ENCODE measurements at regions not wholly inside any gene's neighbourhood (a gene's known extent, or its start where the extent isn't known, plus 50 kb on each side); places are given as distances from the start of the nearest gene placed in this dataset.

DNA sequence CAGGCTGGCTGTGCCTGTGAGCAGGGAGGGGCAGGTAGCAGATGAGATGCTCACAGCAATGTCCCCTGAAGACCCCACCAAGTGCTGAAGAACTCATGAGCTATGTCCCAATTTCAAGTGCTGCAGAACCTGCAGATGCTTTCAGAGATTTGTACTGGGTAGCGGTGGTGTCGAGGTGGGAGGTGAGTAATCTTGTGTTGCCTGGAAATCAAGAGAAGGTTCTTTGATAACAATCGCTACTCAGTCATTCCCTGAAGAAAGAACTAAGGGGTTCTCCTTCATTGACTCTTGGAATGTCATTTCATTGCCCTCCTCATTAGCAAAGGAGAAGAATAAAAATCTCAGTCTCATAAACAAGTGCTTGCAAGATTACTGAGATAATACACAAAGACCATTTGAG lies 246.4 kb downstream of the EMX2 start:
- H2AFZ ChIP-seq (ENCODE audit: low read length), result no peak overlapping the region
- DNase-seq (ENCODE audit: low spot score), result no peak
- H3K4me2 ChIP-seq (ENCODE audit: low read length), result no peak overlapping the region
- no peaks in the 10 kb centered on the region for H3K4me1 ChIP-seq (ENCODE audit: insufficient read depth, low read length, poor library complexity, severe bottlenecking)
- intact Hi-C loops (cut with micrococcal nuclease; ENCODE audit: unreplicated experiment), result no loop called here
- CTCF ChIA-PET (ENCODE audit: unreplicated experiment), result no interaction called here
- H4K20me1 ChIP-seq (ENCODE audit: insufficient read depth, low read length), result no peaks in the 10 kb centered on the region
- H3K79me2 ChIP-seq (ENCODE audit: insufficient read depth, low read depth, low read length), result no peaks in the 10 kb centered on the region
- POLR2A ChIA-PET, result no interaction called here
- no peak overlapping the region for H3K4me3 ChIP-seq (ENCODE audit: low read depth, low read length, poor library complexity, severe bottlenecking)
- no peaks in the 10 kb centered on the region for H3K9me2 ChIP-seq (ENCODE audit: insufficient read depth, low read length)
- H3K36me3 ChIP-seq (ENCODE audit: insufficient read depth, low read length), result no peaks in the 10 kb centered on the region
- BruUV-seq (replicated peaks), result no TSS peak
- no peak overlapping the region for H3K27ac ChIP-seq (ENCODE audit: low read depth, low read length, poor library complexity, severe bottlenecking)
- TF ChIP-seq EZH2phosphoT487 (IDR thresholded peaks at IDR 0.05; ENCODE audit: borderline replicate concordance, low read depth, low read length), result no peak
- TF ChIP-seq, protein P1, sequence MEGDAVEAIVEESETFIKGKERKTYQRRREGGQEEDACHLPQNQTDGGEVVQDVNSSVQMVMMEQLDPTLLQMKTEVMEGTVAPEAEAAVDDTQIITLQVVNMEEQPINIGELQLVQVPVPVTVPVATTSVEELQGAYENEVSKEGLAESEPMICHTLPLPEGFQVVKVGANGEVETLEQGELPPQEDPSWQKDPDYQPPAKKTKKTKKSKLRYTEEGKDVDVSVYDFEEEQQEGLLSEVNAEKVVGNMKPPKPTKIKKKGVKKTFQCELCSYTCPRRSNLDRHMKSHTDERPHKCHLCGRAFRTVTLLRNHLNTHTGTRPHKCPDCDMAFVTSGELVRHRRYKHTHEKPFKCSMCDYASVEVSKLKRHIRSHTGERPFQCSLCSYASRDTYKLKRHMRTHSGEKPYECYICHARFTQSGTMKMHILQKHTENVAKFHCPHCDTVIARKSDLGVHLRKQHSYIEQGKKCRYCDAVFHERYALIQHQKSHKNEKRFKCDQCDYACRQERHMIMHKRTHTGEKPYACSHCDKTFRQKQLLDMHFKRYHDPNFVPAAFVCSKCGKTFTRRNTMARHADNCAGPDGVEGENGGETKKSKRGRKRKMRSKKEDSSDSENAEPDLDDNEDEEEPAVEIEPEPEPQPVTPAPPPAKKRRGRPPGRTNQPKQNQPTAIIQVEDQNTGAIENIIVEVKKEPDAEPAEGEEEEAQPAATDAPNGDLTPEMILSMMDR (conservative IDR thresholded peaks at IDR 0.05; ENCODE audit: low read length), result no peak
- no peaks in the 10 kb centered on the region for H3K9me3 ChIP-seq (ENCODE audit: low read length)

DNA sequence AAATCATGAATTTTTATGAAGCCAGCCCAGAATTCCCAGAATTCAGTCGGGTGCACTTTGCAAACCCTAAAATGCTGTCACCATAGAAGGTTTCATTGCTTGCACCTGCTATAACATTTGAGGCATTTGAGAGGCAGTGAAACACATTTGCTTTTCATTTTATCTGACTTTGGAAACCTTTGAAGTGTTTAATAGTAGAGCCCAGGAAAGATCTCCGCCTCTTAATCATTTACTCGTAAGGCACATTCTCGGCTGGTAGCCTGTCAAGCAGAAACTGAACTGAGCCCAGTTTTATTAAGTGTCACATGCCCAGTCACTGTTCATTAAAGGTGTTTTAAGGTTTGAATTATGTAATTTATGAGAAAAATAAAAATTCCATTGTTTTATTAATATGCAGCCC lies 247.6 kb downstream of the EMX2 start:
- ChIA-PET CTCF (ENCODE audit: unreplicated experiment) (no interaction called here), POLR2A (no interaction called here)
- BruUV-seq (replicated peaks), result no TSS peak
- H3K4me3 ChIP-seq (ENCODE audit: low read depth, low read length, poor library complexity, severe bottlenecking), result no peak overlapping the region
- no peaks in the 10 kb centered on the region for H3K36me3 ChIP-seq (ENCODE audit: insufficient read depth, low read length)
- H4K20me1 ChIP-seq (ENCODE audit: insufficient read depth, low read length), result no peaks in the 10 kb centered on the region
- no peak for DNase-seq (ENCODE audit: low spot score)
- H3K9me2 ChIP-seq (ENCODE audit: insufficient read depth, low read length), result no peaks in the 10 kb centered on the region
- TF ChIP-seq, protein P1 (conservative IDR thresholded peaks at IDR 0.05; ENCODE audit: low read length), result no peak
- TF ChIP-seq EZH2phosphoT487 (IDR thresholded peaks at IDR 0.05; ENCODE audit: borderline replicate concordance, low read depth, low read length), result no peak
- no peaks in the 10 kb centered on the region for H3K4me1 ChIP-seq (ENCODE audit: insufficient read depth, low read length, poor library complexity, severe bottlenecking)
- no peaks in the 10 kb centered on the region for H3K9me3 ChIP-seq (ENCODE audit: low read length)
- no peak overlapping the region for H3K4me2 ChIP-seq (ENCODE audit: low read length)
- H3K27ac ChIP-seq (ENCODE audit: low read depth, low read length, poor library complexity, severe bottlenecking), result no peak overlapping the region
- intact Hi-C loops (cut with micrococcal nuclease; ENCODE audit: unreplicated experiment), result no loop called here
- no peak overlapping the region for H2AFZ ChIP-seq (ENCODE audit: low read length)
- H3K79me2 ChIP-seq (ENCODE audit: insufficient read depth, low read depth, low read length), result no peaks in the 10 kb centered on the region

DNA sequence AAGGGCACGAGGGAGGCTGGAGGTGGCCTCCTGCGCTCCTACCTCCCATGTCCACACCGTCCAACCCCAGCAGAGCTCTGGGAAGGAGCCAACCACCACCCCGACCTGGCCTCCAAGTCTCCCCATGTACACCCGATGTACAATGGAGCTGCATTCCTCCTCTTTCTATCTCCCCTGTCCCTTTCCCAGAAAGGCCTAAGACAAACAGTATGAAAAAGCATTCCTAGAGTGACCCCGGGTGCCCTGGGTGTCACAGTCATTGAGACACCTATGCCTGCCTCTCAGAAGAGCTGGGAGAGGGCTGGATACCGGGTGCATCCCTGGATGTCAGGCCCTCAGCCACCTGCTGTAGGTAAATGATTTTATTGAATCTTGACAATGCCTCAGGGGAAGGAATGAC lies 248.1 kb downstream of the EMX2 start:
- Histone ChIP-seq H2AFZ (ENCODE audit: low read length) (no peak overlapping the region), H4K20me1 (ENCODE audit: insufficient read depth, low read length) (no peaks in the 10 kb centered on the region), H3K4me1 (ENCODE audit: insufficient read depth, low read length, poor library complexity, severe bottlenecking) (no peaks in the 10 kb centered on the region), H3K9me2 (ENCODE audit: insufficient read depth, low read length) (no peaks in the 10 kb centered on the region), H3K79me2 (ENCODE audit: insufficient read depth, low read depth, low read length) (no peaks in the 10 kb centered on the region), H3K9me3 (ENCODE audit: low read length) (no peaks in the 10 kb centered on the region), H3K36me3 (ENCODE audit: insufficient read depth, low read length) (no peaks in the 10 kb centered on the region), H3K27ac (ENCODE audit: low read depth, low read length, poor library complexity, severe bottlenecking) (no peak overlapping the region), H3K4me2 (ENCODE audit: low read length) (no peak overlapping the region), H3K4me3 (ENCODE audit: low read depth, low read length, poor library complexity, severe bottlenecking) (no peak overlapping the region)
- no peak for DNase-seq (ENCODE audit: low spot score)
- no peak for TF ChIP-seq EZH2phosphoT487 (IDR thresholded peaks at IDR 0.05; ENCODE audit: borderline replicate concordance, low read depth, low read length)
- TF ChIP-seq, protein P1 (conservative IDR thresholded peaks at IDR 0.05; ENCODE audit: low read length), result no peak
- POLR2A ChIA-PET, result no interaction called here
- BruUV-seq (replicated peaks), result no TSS peak
- intact Hi-C loops (cut with micrococcal nuclease; ENCODE audit: unreplicated experiment), result no loop called here
- CTCF ChIA-PET (ENCODE audit: unreplicated experiment), result interaction anchor here (0.6 kb wide), 1 partner anchor 53 kb away, joined by 4 read pairs; no protein-coding TSS in a partner anchor
